ENCODE measurements at regions not wholly inside any gene's neighbourhood (a gene's known extent, or its start where the extent isn't known, plus 50 kb on each side); places are given as distances from the start of the nearest gene placed in this dataset.
"Not testable (repeated sequence)": the region's sequence is repeated elsewhere in the genome, so short reads cannot be mapped to it uniquely, and the experiment has no call there.

DNA sequence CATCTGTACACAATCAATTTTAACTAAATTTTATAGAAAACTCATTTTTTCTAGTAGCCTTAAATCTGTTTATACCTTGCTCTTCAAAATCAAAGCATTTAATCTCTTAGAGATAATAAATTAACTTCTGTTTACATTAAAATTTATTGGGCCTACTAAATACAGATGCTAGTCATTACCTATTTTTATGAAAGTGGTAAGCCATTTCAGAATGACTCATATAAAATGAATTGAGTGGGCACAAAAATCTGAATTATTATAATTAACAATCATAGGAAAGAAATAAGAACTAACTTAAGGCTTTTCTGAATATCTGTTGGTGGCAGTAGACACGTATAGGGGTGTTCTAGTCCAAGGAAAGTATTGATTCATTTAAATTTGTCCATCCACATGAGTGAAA, 157.9 kb downstream of the KCNJ2 start:
- no peak for DNase-seq

DNA sequence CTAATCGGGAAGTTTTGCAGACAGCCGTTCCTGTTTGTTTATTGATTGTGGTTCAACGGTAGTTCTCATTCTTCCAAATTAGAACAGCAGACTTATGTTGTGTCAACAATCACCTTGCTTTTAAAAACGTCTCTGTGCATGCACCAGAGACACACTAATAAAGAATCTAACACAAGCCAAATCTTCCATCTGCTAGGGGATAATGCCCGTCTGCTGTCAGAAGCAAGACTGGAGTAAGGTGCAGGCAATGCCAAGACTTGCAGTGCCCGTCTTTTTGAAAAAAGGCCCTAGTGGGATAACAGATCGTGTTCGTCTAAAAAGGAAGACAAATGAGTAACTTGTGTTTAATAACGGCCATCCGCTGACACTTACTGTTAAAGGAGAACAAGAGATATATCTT, 158.4 kb downstream of the KCNJ2 start:
- DNase-seq, result no peak

DNA sequence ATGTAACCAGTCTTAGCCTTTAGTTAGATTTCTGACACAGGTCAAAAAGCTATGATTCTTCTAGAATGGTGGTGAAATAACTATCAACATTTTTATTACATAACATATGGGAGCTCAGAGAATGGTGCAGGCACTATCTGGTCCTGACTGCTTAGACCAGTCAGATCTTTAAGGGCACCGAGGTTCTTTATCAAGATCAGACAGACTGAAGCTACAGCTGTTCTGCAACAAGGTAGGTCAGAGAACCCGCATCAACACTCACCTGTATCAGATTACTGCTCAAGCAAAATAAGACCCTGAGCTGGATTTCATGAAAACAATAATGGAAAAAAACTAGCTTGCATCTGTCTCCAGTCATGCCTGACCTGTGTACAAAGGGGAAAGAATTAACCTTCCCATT, 160.4 kb downstream of the KCNJ2 start:
- DNase-seq, result no peak

DNA sequence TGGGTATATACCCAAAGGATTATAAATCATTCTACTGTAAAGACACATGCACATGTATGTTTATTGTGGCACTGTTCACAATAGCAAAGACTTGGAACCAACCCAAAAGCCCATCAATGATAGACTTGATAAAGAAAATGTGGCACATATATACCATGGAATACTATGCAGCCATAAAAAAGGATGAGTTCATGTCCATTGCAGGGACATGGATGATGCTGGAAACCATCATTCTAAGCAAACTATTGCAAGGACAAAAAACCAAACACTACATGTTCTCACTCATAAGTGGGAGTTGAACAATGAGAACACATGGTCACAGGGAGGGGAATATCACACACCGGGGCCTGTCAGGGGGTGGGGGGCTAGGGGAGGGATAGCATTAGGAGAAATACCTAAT, 161.7 kb downstream of the KCNJ2 start:
- DNase-seq, result not testable (repeated sequence)

DNA sequence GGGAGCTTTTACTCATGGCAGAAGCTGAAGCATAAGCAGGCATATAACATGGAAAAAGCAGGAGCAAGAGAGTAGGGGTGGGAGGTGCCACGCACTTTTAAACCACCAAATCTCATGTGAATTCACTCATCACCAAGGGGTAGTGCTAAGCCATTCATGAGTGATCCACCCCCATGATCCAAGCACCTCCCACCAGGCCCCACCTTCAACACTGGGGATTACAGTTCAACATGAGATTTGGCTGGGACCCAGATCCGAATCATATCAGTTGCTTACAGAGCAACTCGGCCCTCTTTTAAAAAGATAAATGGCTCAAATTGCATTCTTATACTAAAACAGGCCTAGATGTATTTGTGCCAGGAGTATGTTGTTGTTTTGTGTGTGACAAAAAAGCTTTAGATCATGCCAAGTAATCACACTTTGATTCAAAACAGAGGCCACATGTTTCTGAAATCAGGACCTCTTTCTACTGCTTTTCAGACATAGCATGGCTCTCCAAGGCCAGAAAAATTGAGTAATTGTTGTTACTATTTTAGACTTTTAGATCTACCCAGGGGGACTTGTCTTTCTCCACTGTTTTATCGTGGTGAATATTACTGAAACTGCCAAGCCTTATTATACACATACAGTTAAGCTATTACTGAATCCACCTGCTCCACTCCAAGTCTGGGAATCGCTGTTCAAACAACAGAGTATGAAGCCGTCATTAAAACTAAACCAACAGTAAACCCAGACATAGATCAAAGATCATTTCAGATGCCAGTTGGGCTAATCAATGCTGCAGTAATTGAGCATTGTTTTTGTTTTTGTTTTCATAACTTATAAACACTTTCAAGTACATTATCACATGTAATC, 163.3 kb downstream of the KCNJ2 start:
- DNase-seq, result no peak

DNA sequence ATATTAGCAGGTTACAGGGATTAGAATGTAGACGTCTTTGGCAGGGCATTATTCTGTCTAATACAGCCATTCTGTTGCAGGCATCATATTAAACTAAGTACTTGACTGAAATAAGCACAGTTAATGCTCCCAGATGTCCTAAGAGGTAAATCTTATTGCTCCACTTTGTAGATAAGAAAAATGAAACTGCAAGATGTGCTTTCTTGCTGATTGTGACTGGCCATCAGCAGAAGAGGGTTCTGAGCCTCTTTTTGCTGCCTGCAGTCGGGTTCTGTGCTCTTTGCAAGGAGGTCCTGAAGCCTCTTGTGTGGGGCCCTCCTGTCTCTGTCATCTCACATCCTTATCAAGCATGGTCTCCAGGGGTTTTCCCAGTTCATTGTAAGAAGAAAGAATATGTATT, 167.1 kb downstream of the KCNJ2 start:
- no peak for DNase-seq

DNA sequence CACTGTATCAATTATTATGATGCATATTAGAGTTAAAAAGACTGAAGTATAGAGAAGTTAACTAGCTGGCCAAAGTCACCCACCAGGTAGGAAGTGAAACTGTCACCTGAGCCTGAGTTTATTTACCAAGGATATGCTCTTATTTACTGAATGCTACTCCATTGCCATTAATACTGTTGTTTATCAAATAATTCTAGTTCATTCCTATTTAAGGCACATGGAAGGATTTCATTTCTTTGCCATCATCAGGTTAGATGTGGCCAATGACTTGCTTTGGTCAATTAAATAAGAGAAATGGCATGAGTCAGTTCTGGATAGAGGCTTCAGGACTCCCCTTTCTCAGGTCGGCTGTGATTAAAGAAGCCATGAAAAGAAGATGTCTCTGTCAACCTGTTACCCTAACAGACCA, 169.6 kb downstream of the KCNJ2 start:
- no peak for DNase-seq

DNA sequence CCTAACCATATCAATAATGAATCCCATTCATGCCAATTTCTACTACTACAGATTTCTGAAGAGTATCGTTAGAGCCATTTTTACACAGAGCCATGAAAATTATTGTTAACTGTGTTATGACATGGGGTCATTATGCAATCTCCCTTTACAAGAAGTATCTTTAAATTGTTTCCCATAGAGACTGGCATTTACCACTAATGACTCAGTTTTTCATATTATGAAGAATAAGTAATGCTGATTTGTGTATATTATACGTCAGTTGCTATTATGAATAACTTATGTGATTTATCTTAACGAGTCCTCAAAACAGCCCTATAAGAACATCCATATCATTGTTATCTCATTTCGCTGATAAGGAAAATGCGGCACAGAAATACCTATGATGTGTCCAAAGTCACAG, 173.8 kb downstream of the KCNJ2 start:
- no peak for DNase-seq

DNA sequence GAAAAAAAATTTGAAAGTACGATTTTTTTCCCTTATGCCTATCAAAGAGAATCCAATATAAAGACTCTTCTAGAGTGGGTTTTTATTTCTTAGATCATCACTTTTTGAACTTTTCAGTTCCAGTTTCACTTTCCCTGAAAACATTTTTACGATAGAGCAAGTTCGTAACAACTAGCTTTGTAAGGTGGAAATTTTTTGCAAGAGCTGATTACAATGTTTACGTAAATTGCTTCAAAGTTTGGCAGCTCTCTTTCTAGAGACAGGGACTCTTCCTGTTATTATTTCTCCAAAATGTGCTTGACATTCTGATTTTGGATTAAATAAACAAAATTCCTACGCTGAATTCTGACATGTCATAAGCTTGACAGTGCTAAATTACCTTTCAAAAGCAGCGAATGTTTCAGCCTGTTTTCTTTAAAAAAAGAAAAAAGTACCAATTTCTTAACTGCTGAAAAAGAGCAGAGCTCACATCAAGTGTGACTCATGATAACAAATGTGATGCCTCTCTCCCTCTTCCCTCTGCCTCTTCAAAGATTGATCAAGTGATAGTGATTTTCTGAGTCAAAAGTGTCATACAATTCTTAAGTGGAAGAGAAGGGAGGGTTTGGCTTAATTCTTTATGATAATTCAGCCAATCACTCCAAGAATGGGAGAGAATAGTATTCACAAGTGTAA, 175.2 kb downstream of the KCNJ2 start:
- DNase-seq, result no peak

DNA sequence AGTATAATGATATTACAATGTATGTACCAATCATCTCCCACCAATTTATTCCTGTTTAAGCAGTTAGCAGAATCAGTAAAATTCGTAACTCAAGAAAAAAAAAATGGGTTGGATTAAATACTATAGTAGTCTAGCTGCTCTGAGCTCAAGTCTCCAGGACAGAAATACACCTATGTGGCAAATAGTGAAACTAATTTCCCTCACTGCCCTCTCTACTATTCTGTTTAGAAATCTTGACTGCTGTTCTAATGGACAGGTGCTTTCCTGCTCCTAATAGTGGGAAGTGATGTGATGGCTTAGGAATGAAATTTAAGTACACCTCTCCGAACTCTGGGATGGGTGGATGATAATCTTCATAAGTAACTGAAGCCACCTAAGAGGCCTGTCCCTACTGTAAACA, 175.7 kb downstream of the KCNJ2 start:
- no peak for DNase-seq

DNA sequence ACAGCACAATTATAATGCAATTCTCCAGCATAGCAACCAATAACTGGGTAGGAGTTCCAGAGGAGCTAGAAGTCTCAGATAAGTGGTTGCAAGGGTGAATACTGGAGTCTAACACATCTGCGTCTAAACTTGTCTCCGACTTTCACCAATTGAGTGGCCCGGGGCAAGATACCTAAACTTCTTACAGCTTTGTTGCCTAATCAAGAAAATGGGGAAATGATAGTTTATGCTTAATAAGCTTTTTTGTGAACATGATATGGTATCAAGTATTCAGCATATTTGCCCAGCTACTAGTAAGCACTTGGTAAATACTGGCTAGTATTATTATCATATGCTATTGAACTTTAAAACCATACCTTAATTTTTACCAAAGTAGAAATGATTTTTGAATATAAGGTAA, 183.5 kb downstream of the KCNJ2 start:
- DNase-seq, result no peak

DNA sequence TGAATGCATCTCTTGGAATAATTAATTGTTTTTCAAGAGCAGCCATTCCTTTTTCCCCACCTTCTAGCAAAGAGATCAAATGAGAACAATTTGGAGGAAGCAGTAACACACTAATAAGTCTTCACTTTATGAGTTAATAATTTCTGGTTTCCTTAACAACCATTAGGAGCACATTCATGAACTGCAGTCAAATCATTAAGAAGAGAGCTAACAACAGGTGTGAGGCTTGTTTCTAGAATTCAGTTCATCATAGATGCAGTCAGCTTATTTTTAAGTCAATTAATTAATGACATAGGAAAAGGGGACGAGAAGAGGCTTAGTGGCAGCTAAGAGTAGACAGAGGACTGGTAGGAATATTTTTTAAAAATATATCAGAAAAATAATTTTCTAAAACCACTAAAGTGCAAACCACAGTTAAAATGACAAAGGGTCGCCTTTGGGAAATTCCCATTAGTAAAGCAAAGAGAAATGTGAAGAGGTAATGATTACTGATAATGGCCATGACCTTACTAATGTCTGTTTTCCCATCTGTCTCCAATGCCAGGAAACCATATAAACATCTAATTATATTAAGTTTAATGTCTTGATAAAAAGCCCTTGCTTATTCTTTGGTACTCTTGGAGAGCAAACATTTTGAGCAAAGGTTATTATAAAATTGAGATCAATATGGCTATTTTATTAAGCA, 184.2 kb downstream of the KCNJ2 start:
- no peak for DNase-seq

DNA sequence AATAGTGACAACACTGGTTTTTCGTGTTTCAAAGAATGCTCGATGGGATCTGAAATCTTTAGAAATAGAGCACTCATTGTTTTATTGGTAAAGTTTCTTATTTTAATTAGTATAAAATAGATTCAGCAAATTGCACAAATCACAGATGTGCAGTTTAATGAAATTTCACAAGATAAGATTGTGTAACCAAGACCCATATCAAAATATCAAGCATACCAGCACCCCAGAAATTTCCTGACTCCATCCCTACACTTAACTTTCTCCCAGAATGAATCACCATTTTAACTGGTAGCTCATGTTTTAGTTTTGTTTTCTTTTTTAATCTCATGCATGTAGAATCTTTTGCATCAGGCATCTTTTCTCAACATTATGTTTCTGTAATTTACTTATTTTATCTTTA, 185.9 kb downstream of the KCNJ2 start:
- no peak for DNase-seq

DNA sequence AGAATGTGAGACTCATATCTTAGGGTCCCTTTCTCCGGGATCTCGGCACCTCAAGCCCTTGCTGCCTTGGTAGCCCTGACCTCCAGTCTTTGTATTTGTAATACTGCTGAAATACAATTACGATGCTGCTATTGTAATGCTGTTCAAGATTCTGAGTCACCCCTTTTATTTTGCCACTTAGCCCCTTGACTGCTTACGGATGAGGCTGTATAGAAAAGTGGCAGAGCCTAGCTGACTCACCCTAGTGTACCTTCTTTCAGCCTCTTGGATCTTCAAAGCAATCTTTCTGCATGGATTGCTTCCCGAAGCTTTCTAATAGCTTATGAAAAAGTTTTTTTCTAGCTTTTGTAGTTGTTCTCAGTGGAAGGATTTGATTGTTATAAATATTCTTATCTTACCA, 187.9 kb downstream of the KCNJ2 start:
- no peak for DNase-seq

DNA sequence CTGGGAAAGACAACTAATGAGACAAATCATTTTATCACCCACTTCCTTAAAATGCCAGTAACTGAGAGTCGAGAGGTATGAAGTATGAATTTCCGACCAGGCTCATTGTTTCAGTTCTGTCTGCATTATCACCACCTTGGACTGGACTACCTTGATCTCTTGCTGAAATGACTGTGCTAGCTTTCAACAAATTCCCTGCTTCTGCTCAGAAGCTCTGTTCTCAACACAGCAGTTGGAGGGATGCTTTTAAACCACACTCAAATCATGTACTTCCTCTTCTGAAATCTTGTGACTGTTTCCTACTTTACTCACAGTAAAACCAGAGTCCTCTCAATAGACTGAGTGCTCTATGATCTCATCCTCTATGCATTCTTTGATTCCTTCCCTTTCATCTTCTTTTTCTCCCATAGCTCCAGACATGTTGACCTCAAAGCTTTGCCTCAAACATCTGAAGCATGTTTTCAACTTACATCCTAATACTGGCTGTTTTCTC, 195.8 kb downstream of the KCNJ2 start:
- DNase-seq, result no peak

DNA sequence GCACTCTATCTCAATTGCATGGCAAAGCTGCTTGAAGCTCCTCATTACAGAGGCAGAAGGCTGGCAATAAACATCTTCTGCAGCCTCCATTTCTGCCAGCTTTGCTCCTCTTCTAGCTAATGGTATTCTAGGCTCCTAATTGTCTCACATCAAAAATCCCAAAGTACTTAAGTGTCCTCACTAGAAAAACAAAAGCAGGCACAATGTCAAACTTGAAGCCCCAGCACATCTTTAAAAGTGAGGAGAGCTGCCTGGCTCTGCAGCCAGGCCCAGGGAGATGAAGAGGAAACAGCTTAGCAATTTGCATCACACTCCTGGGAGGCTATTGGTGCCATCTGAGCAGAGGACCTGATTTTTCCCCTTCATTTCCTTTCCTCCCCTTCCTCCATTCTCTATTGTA, 197.1 kb downstream of the KCNJ2 start:
- no peak for DNase-seq

DNA sequence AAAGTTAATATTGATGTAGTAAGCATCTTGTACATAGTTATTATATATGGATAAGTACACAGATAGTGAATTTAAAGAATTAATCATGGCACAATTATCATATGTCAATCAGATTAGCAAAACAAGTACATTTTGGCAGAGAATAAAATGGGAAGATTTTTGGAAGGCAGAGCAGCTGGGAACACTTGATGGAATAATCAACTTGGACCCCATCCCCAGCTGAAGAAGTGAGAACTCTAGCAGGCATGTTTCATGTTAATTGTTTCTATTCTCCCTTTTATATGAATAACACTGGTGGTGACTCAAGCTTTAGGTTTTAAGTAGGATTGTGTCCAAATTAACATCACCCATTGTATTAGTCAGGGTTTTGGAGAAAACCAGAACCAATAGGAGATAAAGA, 198.7 kb downstream of the KCNJ2 start:
- DNase-seq, result no peak

DNA sequence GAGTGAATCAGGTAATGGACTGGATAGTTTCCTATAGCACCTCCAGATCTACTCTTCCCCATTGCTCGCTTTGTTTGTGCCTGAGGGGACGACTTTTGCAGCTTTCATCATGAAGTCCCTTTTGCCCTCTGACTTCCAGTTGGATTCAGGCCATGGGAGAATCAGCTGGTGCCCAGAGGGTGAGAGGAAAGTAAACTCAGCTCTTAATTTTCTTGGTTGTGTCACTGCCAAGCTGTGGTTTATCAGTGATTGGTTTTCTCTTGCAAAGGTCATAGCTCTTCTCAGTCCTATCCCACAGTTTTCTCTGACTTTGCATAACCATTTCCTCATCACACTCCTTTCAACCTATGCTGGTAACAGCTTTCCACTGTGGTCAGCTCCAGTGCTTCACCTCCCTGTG, 200.1 kb downstream of the KCNJ2 start:
- no peak for DNase-seq

DNA sequence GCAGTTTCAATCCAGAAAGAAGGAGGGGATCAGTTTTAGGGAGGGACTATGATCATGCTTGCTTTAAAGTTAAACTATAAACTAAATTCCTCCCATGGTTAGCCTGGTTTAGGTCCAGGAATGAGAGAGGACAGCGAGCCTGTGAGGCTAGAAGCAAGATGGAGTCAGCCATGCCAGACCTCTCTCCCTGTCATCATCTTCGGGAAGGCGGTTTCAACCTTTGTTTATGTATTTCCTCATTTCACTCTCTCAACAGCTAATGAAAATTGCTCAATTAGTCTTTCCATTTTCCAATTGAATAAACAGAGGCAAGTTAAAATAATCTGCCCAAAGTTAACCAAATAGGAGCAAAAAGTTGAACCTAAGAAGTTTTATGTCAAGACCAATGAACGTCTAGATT, 201.5 kb downstream of the KCNJ2 start:
- no peak for DNase-seq

DNA sequence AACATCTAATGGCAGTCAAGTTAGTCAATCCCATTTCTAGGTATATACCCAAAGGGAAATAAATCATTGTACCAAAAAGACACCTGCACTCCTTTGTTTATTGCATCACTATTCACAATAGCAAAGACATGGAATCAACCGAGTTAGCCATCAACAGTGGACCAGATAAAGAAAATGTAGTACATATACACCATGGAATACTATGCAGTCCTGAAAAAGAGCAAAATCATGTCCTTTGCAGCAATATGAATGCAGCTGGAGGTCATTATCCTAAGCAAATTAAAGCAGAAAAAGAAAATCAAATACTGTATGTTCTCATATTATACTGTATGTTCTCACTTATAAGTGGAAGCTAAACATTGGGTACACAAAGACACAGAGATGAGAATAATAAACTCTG, 204.0 kb downstream of the KCNJ2 start:
- no peak for DNase-seq

DNA sequence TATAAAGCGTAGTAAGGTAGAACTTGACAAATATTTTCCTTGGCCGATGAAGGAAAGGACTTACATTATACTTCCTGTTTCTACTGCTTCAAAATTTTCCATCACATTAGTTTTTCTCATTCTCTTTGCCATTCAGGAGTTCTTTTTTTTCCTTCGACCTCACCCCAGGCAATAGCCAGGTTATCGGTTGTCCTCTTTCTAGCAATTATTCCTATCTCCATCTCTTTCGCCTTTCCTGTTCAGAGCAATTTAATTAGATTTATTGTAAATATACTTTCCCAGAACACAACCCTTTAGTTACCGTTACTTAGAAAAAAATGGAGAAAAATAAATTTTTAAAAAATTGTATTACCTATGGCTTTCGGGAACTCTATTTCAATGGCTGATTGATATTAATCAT, 205.2 kb downstream of the KCNJ2 start:
- DNase-seq, result no peak

DNA sequence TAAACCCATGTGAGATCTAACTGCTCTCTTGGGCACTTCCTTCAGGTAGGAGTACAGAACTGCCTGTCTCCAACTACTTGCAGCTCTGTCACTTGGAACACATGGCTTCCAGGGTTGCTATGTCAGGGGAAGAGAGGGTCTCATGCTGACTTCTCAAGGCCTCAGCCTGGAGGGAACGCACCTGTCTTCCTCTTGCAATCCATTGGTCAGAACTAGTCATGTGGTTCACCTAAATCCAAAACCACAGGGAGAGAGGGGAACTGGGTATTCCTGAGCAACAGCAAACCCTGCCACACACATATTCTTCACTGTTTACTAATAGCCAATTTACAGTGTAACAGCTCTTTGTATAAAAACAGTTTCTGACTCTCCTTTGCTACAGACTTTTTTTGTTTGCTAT, 206.1 kb downstream of the KCNJ2 start:
- no peak for DNase-seq

DNA sequence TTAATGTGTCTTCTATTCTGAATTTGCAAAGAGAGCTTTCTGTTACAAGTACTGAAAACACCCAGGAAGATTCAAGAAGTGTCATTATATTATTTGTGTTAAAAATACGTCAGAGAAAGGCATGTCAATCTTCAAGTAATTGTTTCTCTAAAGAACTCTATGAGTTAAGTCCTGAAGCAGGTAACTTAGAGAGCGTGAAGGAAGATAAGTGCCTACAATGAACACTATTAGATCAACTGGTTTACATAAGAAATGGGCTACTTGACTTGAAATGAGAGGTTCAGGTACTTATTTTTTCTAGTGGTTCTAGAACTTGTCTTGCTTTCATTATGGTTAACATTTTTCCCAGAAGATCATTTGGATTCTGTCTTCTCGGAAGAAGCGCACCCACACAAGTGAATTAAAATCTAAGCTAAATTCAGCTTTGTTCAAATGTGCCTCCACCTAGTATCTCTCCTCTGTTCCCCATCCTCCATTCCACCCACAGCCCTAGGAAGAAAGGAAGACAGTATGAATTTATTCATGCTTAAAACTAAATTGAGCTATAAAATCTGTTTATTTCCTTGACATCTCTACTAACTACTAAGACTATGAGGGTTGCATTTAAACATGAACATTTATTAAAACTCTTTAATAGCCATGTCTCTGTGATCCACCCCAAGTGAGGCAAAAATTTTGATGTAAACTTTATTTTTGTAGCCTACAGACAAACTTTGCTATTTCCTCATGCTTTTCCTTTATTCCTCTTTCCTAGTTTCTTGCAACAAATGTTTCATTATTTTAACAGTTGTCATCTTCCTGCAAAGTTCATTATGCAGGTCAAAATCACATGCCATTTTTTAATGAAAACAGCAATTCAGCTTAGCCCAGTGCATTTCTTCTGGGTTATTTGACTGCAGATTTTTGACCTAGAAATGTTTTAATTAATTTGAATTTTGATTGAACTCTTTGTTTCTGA, 206.8 kb downstream of the KCNJ2 start:
- DNase-seq, result no peak
